Mesendoderm (in vitro differentiated cells): ENCODE measurements at regions not wholly inside any gene's neighbourhood (a gene's known extent, or its start where the extent isn't known, plus 50 kb on each side); places are given as distances from the start of the nearest gene placed in this dataset.

ENCODE experiments used
- DNase-seq: peaks from one replicate; pipeline ENCODE4 v3.0.0; 2013
- H2AK5ac ChIP-seq: 2 replicates; pipeline ENCODE4 v1.6.1; 2013; ENCODE audit warnings: low read length, inconsistent platforms
- H2BK120ac ChIP-seq: 2 replicates; pipeline ENCODE4 v1.6.1; 2013; ENCODE audit warnings: low read depth, mild to moderate bottlenecking, low read length, moderate library complexity, mixed read lengths
- H2BK15ac ChIP-seq: replicated peaks from 2 replicates; pipeline ENCODE4 v1.6.1; 2013; ENCODE audit warnings: low read depth, mild to moderate bottlenecking, moderate library complexity
- H2BK5ac ChIP-seq: 2 replicates; pipeline ENCODE4 v1.6.1; 2013; ENCODE audit warnings: low read length, inconsistent platforms
- H3K18ac ChIP-seq: 2 replicates; pipeline ENCODE4 v1.6.1; 2013; ENCODE audit warnings: mild to moderate bottlenecking, low read length, mixed read lengths
- H3K23ac ChIP-seq: one replicate; pipeline ENCODE4 v1.6.1; 2013; ENCODE audit warnings: low read length
- H3K27ac ChIP-seq: 2 replicates; pipeline ENCODE4 v1.5.1; 2013; ENCODE audit warnings: low read depth, mild to moderate bottlenecking, inconsistent platforms, low read length, moderate library complexity
- H3K27me3 ChIP-seq: 2 replicates; pipeline ENCODE4 v1.6.1; 2013; ENCODE audit warnings: low read length, control low read depth, mild to moderate bottlenecking, inconsistent platforms; ENCODE audit not compliant: insufficient read depth, poor library complexity
- H3K36me3 ChIP-seq: 2 replicates; pipeline ENCODE4 v1.6.1; 2013; ENCODE audit warnings: low read length, inconsistent platforms; ENCODE audit not compliant: control insufficient read depth, insufficient read depth
- H3K4ac ChIP-seq: one replicate; pipeline ENCODE4 v1.6.1; 2013; ENCODE audit warnings: low read depth, mild to moderate bottlenecking, low read length, moderate library complexity
- H3K4me1 ChIP-seq: 2 replicates; pipeline ENCODE4 v1.6.1; 2013; ENCODE audit warnings: low read depth, low read length, inconsistent platforms; ENCODE audit not compliant: control insufficient read depth
- H3K4me2 ChIP-seq: 2 replicates; pipeline ENCODE4 v1.6.1; 2013; ENCODE audit warnings: low read length
- H3K4me3 ChIP-seq: 2 replicates; pipeline ENCODE4 v1.5.1; 2013; ENCODE audit warnings: mild to moderate bottlenecking, low read length
- H3K56ac ChIP-seq: one replicate; pipeline ENCODE4 v1.6.1; 2013; ENCODE audit warnings: low read length
- H3K79me1 ChIP-seq: 2 replicates; pipeline ENCODE4 v1.6.1; 2013; ENCODE audit warnings: low read length, inconsistent platforms
- H3K79me2 ChIP-seq: 2 replicates; pipeline ENCODE4 v1.6.1; 2013; ENCODE audit warnings: mild to moderate bottlenecking, low read length; ENCODE audit not compliant: control insufficient read depth, insufficient read depth
- H3K9ac ChIP-seq: 2 replicates; pipeline ENCODE4 v1.6.1; 2013; ENCODE audit warnings: low read length, inconsistent platforms
- H4K5ac ChIP-seq: one replicate; pipeline ENCODE4 v1.6.1; 2013; ENCODE audit warnings: low read length
- H4K8ac ChIP-seq: one replicate; pipeline ENCODE4 v1.6.1; 2013; ENCODE audit warnings: low read depth, mild to moderate bottlenecking, control low read depth, low read length, moderate library complexity
- WGBS: extraction: QIAGEN DNeasy Blood & Tissue Kit; methylation state at CpG from one replicate; pipeline ENCODE4 v1.1.7; 2013; ENCODE audit warnings: low lambda C conversion rate, missing lambda C conversion rate; ENCODE audit not compliant: insufficient coverage; ENCODE audit errors: extremely low coverage; 5-methylcytosine and 5-hydroxymethylcytosine counted together

- Histone ChIP-seq H4K8ac (no peak overlapping the region), H3K56ac (no peak overlapping the region), H2BK15ac (no peak overlapping the region), H3K27ac (no peak overlapping the region), H3K79me1 (no peaks in the 10 kb centered on the region), H3K79me2 (no peaks in the 10 kb centered on the region), H3K36me3 (no peaks in the 10 kb centered on the region), H2AK5ac (no peak overlapping the region), H2BK5ac (no peak overlapping the region), H3K23ac (no peak overlapping the region), H3K9ac (no peak overlapping the region), H4K5ac (no peak overlapping the region), H3K4me1 (no peaks in the 10 kb centered on the region), H3K4me2 (no peak overlapping the region), H3K4ac (no peak overlapping the region), H2BK120ac (no peak overlapping the region), H3K18ac (peak overlapping the region; percentile 18), H3K27me3 (peaks cover 1% of the 10 kb centered on the region), H3K4me3 (no peak overlapping the region)
- no peak for DNase-seq
- no CpG with 5 or more reads among the region's 2 CpGs for WGBS
Observed at GRCh38 chr12:75852956-75853355, 178.6 kb downstream of the PHLDA1 start.

GRCh38 chr12:75852143-75852542 lies 179.4 kb downstream of the PHLDA1 start:
- H3K27ac ChIP-seq = no peak overlapping the region
- no peak overlapping the region for H4K8ac ChIP-seq

GRCh38 chr12:75850721-75851462 lies 180.7 kb downstream of the PHLDA1 start:
- Histone ChIP-seq H3K9ac (no peak overlapping the region), H3K27me3 (peaks cover 1% of the 10 kb centered on the region), H3K4me3 (no peak overlapping the region), H4K5ac (no peak overlapping the region), H4K8ac (no peak overlapping the region), H3K79me1 (no peaks in the 10 kb centered on the region), H3K36me3 (no peaks in the 10 kb centered on the region), H3K23ac (no peak overlapping the region), H2BK15ac (no peak overlapping the region), H2AK5ac (no peak overlapping the region), H2BK5ac (no peak overlapping the region), H3K4me1 (no peaks in the 10 kb centered on the region), H3K4ac (no peak overlapping the region), H3K79me2 (no peaks in the 10 kb centered on the region), H3K56ac (no peak overlapping the region), H3K27ac (no peak overlapping the region), H3K18ac (no peak overlapping the region), H3K4me2 (no peak overlapping the region), H2BK120ac (no peak overlapping the region)
- WGBS = no CpG with 5 or more reads among the region's 4 CpGs
- DNase-seq = peak; percentile 42

More at GRCh38 chr12:75852143-75852542, 179.4 kb downstream of the PHLDA1 start:
- Histone ChIP-seq H3K4me2 (no peak overlapping the region), H3K9ac (no peak overlapping the region), H3K4me3 (no peak overlapping the region), H2BK15ac (no peak overlapping the region), H3K4me1 (no peaks in the 10 kb centered on the region), H3K23ac (no peak overlapping the region), H3K79me1 (no peaks in the 10 kb centered on the region), H3K4ac (no peak overlapping the region), H3K56ac (no peak overlapping the region), H4K5ac (no peak overlapping the region), H3K36me3 (no peaks in the 10 kb centered on the region), H3K18ac (no peak overlapping the region), H2BK5ac (no peak overlapping the region), H2BK120ac (no peak overlapping the region), H3K27me3 (peaks cover 1% of the 10 kb centered on the region), H2AK5ac (no peak overlapping the region), H3K79me2 (no peaks in the 10 kb centered on the region)
- DNase-seq = no peak
- WGBS = no CpG with 5 or more reads among the region's 3 CpGs

- Histone ChIP-seq H2BK5ac (no peak overlapping the region), H3K79me1 (no peaks in the 10 kb centered on the region), H2AK5ac (no peak overlapping the region), H3K79me2 (no peaks in the 10 kb centered on the region), H3K9ac (no peak overlapping the region), H3K27ac (no peak overlapping the region), H4K8ac (no peak overlapping the region), H3K4me3 (no peak overlapping the region), H3K4ac (no peak overlapping the region), H3K4me2 (no peak overlapping the region), H3K56ac (no peak overlapping the region), H3K18ac (no peak overlapping the region), H4K5ac (no peak overlapping the region), H3K27me3 (no peaks in the 10 kb centered on the region), H3K4me1 (no peaks in the 10 kb centered on the region), H3K36me3 (no peaks in the 10 kb centered on the region), H2BK120ac (no peak overlapping the region), H3K23ac (no peak overlapping the region), H2BK15ac (no peak overlapping the region)
- WGBS = no CpG with 5 or more reads among the region's 1 CpG
- DNase-seq = no peak
Observed at GRCh38 chr12:75848961-75849360, 182.6 kb downstream of the PHLDA1 start.

GRCh38 chr12:75848431-75848925 lies 183.1 kb downstream of the PHLDA1 start:
- H3K27ac ChIP-seq = no peak overlapping the region

GRCh38 chr12:75846102-75846501 lies 185.5 kb downstream of the PHLDA1 start:
- H4K5ac ChIP-seq = no peak overlapping the region
- no peak overlapping the region for H3K4ac ChIP-seq
- H3K27me3 ChIP-seq = no peaks in the 10 kb centered on the region
- H3K56ac ChIP-seq = no peak overlapping the region
- no peak overlapping the region for H4K8ac ChIP-seq
- H2AK5ac ChIP-seq = no peak overlapping the region
- no peaks in the 10 kb centered on the region for H3K79me1 ChIP-seq
- no peak for DNase-seq
- H2BK15ac ChIP-seq = no peak overlapping the region
- no CpG with 5 or more reads among the region's 1 CpG for WGBS
- H3K18ac ChIP-seq = no peak overlapping the region
- no peak overlapping the region for H3K23ac ChIP-seq
- no peaks in the 10 kb centered on the region for H3K79me2 ChIP-seq
- no peak overlapping the region for H2BK120ac ChIP-seq
- H3K27ac ChIP-seq = no peak overlapping the region
- H3K4me2 ChIP-seq = no peak overlapping the region
- no peak overlapping the region for H3K9ac ChIP-seq
- no peaks in the 10 kb centered on the region for H3K4me1 ChIP-seq
- no peak overlapping the region for H2BK5ac ChIP-seq
- H3K36me3 ChIP-seq = no peaks in the 10 kb centered on the region
- no peak overlapping the region for H3K4me3 ChIP-seq

More at GRCh38 chr12:75848431-75848925, 183.1 kb downstream of the PHLDA1 start:
- Histone ChIP-seq H4K8ac (no peak overlapping the region), H4K5ac (no peak overlapping the region), H3K4ac (no peak overlapping the region), H3K56ac (no peak overlapping the region), H2BK5ac (no peak overlapping the region), H3K4me1 (no peaks in the 10 kb centered on the region), H3K18ac (no peak overlapping the region), H2BK120ac (no peak overlapping the region), H3K27me3 (no peaks in the 10 kb centered on the region), H3K9ac (no peak overlapping the region), H2BK15ac (no peak overlapping the region), H3K23ac (no peak overlapping the region), H3K79me1 (no peaks in the 10 kb centered on the region), H2AK5ac (no peak overlapping the region), H3K36me3 (no peaks in the 10 kb centered on the region), H3K79me2 (no peaks in the 10 kb centered on the region), H3K4me2 (no peak overlapping the region), H3K4me3 (no peak overlapping the region)
- no peak for DNase-seq
- WGBS = no CpG with 5 or more reads among the region's 7 CpGs
